ENCODE measurements at regions not wholly inside any gene's neighbourhood (a gene's known extent, or its start where the extent isn't known, plus 50 kb on each side); places are given as distances from the start of the nearest gene placed in this dataset.
A peak's percentile ranks its signal among the peaks of the same experiment; 100 is the strongest.

DNA sequence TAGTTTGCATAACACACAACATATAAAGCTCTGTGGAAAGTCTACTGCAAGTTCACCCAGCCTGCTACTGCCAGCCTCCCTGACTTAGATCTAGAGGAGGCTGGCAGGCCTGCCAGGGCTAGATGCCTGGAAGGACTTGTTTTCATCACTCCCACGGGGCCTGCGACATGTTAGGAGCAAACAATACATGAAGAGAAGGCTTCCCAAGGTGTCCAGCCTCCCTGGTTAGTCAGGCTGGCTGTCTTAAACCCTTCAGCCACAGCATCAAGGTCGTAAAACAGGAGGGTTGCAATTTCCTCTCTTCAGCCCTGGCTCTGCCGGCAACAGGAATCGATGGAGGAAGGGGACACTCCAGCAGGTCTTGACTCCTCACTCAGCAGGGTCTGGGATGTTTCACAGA, 104.5 kb downstream of the NGF start:
- no peak for DNase-seq (ENCODE audit: low read depth)

DNA sequence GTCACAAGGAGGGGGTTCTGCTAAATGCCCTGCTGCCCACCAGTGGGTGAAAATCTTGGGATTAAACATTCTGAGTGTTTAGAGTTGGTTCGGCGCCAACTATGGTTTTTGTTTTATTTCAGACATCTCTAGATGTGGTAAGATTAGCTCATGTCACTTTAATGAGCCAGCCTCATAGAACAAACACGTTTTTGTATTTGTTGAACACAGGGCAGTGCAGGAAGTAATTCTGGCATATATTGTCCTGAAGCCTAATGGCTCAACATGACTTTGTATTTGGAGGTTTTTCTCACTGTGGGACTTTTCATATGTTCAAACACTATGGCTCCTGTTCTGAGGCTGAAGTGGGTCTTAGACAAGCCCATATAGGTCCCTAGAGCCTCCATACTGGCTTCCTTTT, 107.8 kb downstream of the NGF start:
- DNase-seq (ENCODE audit: low read depth): no peak

DNA sequence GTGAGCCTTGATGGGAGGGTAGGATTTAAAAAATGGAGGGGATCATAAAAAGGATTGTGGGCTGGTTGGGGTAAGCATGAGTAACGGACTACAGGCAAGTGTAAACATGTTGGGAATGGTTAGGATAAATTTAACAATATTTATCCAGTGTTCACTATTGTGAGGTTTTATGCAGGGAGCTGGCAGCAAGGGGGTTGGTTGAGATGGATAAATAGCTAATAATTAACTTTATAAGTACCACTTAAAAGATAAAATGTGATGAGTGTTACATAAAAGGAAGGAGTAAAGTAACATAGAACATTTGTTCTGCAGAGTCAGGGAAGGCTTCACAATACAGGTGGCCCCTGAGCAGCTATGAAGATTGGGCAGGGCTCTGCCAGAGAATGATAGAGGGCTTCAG, 109.0 kb downstream of the NGF start:
- DNase-seq (ENCODE audit: low read depth): no peak

DNA sequence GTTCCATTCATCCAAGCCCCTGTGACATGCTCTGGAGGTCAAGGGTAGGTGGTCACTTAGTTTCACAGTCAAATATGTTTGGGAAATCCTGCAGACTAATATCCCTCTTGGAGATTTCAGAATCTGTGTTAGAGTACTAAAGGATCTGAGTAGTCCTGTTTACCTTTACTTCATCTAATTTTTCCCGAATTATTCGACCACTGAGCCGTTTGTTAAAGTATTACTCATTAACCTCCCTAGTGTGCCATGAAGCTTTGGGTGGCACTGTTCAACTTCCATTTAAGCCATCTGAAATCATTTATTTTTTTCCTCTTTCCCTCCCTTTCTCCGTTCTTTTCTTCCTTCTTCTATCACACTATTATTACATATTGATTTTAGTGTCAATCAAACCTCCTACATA, 109.9 kb downstream of the NGF start:
- no peak for DNase-seq (ENCODE audit: low read depth)

DNA sequence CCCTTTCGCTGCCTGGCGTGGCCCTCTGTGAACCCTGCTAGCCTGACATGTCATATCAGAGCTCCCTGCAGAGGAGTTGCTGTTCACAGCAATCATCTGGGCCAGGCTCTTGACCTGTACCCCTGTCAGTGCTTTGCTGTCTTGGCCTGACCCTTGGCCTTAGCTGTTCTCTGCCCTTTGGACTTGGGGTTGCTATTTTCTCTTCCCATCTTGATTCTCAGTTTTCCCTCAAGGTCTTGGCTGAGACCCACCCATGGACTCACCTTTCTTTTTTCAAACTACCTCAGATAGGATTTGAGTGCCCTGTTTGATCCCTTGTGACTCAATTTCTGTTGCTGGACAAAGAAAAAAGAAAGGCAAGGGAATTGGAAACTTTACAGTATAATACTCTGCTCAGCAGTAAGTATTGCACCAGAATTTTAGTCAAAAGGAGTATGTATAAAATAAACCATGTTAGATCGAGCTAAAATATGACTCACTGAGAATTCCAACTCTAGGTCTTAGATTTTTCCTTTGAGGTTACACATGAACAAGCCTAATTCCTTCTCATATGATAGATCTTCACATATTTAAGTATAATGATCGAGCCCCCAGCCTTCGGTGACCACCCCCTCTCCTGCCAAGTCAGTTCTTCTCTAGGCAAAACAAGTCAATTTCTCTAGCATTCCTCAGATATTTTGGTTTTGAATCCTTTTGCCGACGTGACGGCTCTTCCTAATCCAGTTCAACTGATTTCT, 110.5 kb downstream of the NGF start:
- no peak for DNase-seq (ENCODE audit: low read depth)

DNA sequence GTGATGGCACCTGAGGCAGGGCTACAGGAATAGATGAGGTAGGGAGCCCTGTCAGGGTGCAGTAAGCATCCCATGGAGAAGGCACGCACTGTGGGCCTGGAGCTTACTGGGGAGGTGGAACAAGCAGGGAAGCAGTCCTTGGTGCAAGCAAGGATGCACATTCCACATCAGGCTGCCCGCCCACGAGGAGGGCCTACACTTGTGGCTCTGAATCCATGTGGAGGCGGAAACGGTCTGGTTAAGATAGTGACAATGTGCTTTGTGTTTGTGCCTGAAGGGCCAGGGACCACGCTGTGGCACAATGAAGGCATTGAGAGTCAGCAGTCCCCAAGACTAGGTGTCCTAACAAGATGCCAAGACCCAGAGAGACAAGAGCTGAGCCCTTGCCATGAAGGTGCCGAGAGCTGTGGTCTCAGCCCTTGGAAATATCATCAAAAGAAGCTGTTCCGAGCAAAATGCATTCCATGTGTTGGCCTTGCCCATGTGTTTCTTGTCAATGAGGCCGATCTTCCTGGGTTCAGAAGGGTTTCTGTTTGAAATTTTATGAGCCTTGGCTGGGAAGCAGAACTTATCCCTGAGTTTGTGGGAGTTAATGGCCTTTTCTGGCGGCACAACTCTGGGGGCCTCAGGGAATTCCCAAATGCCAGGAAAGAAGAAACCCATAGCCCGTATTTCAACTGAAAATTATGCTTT, 111.9 kb downstream of the NGF start:
- DNase-seq (ENCODE audit: low read depth): no peak

DNA sequence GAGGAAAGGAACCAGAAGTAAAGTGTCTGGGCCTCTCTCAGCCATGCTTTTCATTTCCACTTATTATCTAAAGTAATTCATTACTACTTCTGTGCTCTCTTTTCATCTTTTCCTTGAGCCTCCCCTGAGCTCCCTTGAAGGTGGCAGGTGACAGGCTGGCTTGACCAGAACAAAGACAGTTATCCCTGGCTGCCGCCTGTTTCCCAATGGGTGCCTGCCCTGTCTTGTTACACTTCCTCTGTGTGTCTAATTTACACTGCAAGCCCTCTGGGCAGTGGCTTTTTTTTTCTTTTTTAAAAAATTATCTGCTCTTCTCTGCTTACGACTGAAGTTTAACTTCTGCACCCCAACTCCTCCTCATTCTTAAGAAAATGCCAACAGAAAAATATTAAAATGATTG, 113.4 kb downstream of the NGF start:
- DNase-seq (ENCODE audit: low read depth): no peak

DNA sequence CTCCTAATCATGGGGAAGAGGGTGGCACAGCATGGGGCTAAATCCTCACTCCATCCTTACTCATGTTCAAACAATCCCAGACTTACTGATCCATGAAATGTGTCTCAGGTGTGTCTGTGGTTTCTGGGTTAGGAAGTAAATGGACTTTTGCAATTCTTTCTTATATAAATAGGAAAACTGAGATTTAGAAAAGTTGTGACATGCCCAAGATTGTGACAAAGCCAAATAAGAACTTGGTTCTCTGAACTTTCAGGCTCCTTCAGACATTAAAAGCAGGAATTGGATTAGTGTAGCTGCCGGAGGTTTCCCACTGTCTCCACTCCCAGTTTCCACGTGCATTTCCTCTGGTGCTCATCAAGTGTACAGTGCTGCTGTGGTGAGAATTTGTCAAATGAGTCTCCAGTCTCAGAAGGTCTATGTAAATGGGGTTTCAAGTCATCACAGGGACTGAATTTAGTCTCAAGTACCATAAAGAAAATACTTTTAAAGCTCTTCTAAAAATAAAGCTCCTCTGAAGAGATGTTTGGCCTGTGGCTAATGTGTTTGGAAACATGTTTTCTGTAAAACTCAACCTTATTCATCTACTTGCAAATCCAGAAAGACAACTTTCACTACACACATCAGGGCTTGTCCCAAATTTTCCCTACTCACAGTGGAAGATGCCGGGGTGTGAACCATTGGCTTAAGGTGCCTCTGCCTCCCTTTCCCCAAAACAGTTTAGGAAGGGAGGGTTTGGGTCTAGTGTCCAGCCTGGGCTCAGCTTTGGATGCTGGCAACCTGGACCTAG, 115.2 kb downstream of the NGF start:
- peak; percentile 49 for DNase-seq (ENCODE audit: low read depth)

DNA sequence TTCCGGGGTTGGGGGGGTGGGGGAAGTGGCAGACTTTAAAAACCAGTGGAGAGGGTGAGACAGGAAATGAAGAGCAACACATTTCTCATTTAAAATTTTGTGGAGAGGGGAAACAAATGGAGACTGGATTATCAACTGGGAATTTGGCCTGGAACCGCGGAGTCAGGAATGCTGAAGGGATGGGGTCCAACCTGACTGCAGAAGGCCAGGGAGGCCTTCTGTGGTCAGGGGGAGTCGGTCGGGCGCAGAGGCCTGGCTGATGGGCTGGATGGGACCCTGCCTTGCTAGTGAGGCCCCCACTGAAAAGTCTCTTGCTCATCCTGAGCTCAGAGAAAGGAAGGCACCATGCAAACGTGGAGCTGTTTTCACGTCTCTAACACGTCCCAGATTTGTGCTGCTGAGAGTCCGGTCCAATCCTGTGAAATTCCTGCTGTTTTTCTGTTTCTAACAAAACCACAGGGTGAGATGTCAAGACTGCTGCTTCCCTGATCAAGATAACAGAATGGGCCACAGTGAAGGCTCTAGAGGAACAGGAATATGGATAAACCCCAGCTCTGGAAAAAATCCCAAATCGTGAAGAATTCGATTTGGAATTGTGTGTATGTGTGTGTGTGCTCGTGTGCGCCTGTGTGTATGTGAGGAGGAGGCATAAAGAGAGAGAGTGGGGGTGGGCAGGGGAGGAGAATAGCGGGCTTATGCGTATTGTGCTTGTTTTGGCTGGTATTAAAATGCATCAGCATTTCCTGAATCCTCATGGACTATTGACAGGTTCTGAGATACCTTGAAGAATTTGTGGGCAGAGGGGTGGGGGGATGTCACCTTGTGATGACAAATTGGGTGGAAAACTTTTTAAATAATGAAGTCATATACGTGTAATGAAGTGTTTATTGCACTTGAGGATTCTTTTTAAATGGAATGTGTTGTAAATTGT, 117.4 kb downstream of the NGF start:
- DNase-seq (ENCODE audit: low read depth): no peak

DNA sequence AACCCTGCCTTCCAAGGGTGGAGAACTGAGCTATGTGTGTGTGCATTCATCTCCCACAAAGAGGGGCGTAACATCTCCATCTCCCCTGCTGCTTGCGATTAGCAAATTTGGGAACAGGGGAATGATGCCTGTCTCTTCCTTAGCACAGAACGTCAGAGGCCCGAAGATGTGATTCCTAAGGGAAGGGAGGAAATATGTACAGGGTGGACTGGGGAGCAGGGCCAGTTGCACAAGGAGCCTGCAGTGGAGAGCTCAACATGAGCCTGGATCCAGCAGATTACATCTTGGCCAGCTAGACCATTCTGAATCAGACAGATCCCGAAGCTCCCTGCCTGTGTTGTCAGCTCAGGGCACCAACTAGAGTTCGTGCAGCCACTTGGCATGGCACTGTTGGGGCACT, 118.1 kb downstream of the NGF start:
- no peak for DNase-seq (ENCODE audit: low read depth)

DNA sequence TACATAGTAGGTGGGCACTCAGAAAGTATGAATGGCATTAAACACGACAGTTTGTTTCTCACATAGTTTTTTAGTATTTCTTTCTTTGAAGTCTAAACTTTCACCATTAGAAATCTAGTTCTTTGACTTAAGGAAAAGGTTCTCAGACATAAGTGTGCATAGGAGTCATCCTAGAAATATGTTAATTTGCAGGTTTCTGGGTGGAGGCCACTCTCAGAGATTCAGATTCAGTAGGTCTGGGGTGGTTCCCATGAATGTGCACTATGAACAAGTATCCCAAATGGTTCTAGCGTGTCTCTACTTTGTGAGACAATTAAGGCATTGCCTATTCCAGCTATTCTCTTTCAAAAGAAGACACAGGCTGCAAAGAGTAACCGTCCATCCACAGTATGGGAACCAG, 119.3 kb downstream of the NGF start:
- no peak for DNase-seq (ENCODE audit: low read depth)

DNA sequence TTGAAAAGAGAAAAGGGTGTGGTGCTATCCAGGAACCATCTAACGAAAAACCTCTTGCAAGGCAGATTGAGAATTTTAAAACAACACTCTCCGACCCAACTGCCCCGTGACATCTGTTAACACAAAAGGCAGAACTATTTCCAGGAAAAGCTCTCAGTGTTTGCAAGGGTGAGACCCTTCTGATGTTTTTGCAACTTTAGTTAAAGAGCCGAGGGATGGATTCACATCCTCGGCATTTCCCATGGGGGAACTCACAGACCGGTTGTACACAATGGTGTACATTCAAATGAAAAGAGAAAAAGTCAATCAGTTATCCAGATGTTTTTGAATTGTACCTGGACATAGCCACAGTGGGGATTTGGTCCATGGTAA, 120.0 kb downstream of the NGF start:
- no peak for DNase-seq (ENCODE audit: low read depth)

DNA sequence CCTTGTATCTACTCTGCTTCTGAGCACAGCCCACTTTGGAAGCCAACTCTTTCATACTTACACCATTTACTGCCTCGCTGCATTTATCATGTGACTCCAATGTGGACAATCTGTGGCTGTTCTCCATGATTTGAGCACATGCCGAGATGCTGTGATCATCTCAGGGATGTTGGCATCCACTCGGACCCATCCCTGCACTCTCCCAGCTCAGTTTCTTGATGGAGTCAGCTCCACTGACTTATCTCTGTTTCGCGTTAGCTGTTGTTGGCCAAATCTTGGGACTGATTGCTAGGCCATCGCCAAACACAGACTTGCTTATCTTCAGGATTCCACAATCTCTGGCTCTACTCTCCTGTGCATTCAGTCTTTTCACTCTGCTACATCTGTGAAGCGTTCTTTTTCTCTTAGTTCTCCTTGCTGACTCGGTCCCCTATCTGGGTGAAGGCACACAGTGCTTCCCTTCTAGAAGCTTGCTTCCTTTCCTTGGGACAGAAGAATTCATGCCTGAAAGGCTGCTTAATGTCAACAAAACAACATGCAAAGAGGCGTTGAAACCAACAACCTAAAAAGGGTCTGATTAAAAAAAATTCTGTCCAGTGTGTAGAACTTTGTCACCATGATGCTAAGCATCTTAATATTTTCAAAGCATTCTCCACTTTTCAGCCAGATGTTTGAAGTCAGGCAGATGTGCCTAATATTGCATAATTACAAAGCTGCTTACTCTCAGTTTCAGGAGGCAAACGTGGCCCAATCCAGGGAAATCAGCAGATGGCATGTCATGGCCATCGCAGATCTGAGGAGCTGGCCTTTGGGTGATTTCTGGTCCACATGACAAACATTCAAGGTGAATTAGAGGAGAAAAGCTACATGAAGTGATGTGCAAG, 120.7 kb downstream of the NGF start:
- no peak for DNase-seq (ENCODE audit: low read depth)

DNA sequence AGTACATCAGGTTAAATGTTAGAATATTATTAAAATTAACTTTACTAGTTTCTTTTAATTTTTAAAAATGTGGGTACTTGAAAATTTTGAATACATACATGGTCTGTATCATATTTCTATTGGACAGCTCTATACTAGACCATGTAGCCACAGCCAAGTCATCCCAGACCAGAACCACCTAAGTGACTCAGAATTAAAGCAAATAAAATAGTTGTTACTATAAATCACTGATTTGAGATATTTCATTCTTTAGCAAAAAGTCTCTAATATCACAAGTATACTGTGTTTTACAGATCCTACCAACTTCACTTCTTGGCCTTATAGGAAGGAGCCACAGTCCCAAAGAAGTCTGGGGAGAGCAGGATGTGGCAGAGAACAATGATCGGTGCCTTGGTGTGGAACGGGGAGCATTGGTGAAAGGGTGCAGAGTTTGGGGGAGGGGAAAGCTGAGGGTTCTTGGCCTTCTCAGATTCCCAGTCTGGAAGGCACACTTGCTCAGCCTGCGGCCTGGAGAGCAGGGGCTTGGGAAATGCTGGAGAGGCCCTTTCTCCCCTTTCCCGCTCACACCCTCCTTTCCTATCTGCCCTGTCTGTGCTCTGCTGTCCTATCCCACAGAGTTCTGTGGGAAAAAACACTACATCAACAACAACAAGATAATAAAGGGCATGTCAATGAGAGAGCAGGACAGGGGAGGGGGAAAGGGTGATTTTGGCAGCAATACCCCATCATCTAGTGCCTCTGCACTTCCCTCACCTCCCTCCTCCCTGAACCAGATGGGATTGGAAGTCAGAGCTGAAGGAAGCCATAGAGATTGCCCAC, 122.1 kb downstream of the NGF start:
- no peak for DNase-seq (ENCODE audit: low read depth)

DNA sequence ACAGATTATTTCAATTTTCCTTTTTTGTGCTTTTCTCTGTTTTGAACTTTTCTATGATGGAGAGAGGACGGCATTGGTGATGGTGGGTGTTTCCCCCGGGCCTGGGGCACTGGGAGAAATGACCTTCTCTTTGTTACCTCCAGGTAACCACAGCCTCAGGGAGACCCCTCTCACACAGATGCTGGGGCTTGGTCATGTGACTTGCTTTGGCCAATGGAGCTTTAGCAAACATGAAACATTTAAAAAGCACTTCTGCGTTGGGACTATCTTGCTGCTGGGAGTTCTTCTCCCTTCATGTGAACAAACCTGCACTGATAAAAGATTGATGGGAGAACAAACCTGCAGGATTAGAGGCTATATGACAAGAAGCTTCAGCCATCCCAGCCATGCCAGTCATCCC, 122.9 kb downstream of the NGF start:
- no peak for DNase-seq (ENCODE audit: low read depth)

DNA sequence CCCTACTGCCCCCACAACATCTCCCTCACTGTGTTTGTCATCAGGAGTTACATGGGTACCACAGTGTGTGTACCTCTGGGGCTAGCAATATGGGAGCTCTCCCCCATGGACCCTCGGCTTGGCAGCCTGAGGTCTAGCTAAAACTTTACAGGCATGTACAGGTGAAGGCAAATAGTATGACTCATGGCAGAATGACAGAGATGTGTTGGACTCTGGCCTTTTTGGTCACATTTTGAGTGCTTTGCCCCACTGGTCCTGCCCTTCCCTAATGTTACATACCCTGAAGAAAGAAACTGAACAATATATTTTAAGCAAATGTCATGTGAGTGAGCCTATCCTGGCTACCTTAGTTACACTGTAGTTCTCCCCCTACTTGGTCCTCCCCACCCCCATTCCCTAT, 124.0 kb downstream of the NGF start:
- no peak for DNase-seq (ENCODE audit: low read depth)

DNA sequence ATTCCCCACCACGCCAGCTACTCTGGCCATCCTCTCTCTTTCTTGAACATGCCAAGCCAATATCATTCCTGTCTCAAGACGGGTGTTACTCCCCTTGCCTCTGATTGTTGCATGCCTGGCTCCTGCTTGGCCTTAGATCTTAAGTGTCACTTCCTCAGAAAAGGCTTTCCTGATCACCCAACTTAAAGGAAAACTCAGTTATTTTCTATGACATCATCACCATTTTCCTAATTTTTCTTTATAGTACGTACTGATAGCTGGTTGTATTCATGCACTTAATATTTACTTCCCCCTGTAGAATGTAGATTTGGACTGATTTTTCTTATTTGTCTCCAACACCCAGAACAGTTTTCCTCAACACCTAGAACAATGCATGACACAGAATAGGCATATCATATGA, 123.8 kb upstream of the TSPAN2 start:
- DNase-seq (ENCODE audit: low read depth): no peak

DNA sequence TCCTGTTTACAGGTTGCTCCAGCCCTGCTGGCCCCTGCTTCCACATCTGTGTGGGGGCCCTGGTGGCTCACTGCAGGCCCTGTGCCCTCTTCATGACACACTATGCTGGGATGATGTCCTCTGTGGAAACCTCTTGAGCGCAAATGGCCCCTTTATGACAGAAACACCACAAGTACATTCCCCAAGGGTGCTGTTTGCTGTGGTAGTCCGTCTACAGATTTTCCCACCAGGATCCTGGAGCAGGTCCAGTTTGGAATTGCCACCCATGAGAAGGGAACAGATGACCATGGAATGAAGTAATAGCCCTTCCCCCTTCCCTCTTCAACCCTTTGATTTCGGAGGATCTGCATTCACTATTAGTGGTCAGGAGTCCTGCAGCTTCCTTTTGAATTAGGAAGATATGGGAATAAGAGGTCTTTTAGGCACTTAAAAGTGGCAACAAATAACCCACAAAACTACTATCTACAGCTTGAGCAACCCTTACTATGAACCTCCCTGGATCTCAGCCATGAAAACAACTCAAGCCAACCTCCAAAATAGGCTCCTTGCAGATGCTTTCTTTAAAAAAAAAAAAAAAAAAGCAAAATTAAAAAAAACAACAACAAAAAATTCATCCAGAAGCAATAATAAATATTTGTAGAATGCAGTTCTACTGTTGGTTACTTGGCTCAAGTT, 121.9 kb upstream of the TSPAN2 start:
- DNase-seq (ENCODE audit: low read depth): no peak

DNA sequence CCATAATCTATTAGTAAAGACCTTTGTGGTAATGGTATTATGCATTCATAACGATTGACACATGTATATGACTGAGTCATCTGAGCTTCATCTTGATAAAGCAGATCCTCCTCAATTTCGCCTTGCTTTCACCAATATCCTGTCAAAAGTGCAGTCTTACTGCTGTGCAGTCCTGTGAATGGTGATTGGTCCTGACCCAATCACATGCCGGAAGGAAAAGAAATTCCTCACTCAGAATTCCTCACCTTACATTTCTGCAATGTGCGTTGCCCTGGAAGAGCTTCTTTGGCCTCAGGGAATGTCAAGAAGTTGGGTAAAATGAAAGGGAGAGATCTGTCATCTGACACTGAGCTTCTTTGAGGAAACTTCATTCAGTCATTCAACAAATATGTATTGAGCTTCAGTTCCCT, 121.0 kb upstream of the TSPAN2 start:
- DNase-seq (ENCODE audit: low read depth): peak; percentile 94

DNA sequence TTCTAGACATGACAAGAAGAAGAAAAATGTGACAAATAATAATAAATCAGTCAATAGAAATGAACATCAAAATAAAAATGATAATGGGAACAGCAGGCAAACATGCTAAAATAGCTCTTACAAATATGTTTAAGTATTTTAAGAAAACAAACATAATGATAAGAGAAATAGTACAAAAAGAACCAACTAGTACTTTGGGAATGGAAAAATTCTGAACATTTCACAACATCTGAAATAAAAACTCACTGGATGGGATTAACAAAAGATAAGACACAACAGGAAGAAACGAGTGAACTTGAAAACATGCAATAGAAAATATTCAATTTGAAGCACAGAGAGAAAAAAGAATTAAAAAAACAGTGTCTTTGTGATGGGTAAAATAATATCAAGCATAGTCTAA, 115.2 kb upstream of the TSPAN2 start:
- no peak for DNase-seq (ENCODE audit: low read depth)
